PC-3 (cell line): ENCODE measurements at regions not wholly inside any gene's neighbourhood (a gene's known extent, or its start where the extent isn't known, plus 50 kb on each side); places are given as distances from the start of the nearest gene placed in this dataset.

ENCODE experiments used
- CTCF ChIP-seq: fragments of 300-600 bp; sonication (generic); conservative IDR thresholded peaks from 2 replicates; pipeline ENCODE4 v1.5.1; 2017; ENCODE audit warnings: antibody characterized with exemption, low read depth, mild to moderate bottlenecking, low read length
- EZH2 ChIP-seq: fragments of 300-600 bp; sonication (generic); IDR thresholded peaks from one replicate; pipeline ENCODE4 v1.6.1; 2017; ENCODE audit warnings: antibody characterized with exemption, mild to moderate bottlenecking, low read length; ENCODE audit not compliant: unreplicated experiment

GRCh38 chr3:40752492-40752891 is 227.7 kb downstream of the ZNF621 start:
- TF ChIP-seq CTCF (no peak), EZH2 (no peak)
